HFFc6 (cell line): ENCODE measurements at regions not wholly inside any gene's neighbourhood (a gene's known extent, or its start where the extent isn't known, plus 50 kb on each side); places are given as distances from the start of the nearest gene placed in this dataset.
A peak's percentile ranks its signal among the peaks of the same experiment; 100 is the strongest.

Source experiments
- DNase-seq: peaks from one replicate; pipeline ENCODE4 v3.0.0-alpha.2; 2018
- H3K27ac Mint-ChIP-seq: 2 replicates; pipeline ENCODE4 v1.8.0; 2020; ENCODE audit warnings: mild to moderate bottlenecking, mixed read lengths
- H3K27me3 Mint-ChIP-seq: 2 replicates; pipeline ENCODE4 v1.8.0; 2021; ENCODE audit warnings: mild to moderate bottlenecking, moderate library complexity, mixed read lengths; ENCODE audit not compliant: insufficient read depth
- H3K36me3 Mint-ChIP-seq: 2 replicates; pipeline ENCODE4 v1.8.0; 2021; ENCODE audit warnings: low read depth, mixed read lengths
- H3K4me1 Mint-ChIP-seq: 2 replicates; pipeline ENCODE4 v1.8.0; 2020; ENCODE audit warnings: low read depth, mixed read lengths
- H3K4me3 Mint-ChIP-seq: 2 replicates; pipeline ENCODE4 v1.8.0; 2020; ENCODE audit warnings: mild to moderate bottlenecking, moderate library complexity, mixed read lengths
- H3K9me3 Mint-ChIP-seq: 2 replicates; pipeline ENCODE4 v1.8.0; 2020; ENCODE audit warnings: mild to moderate bottlenecking, mixed read lengths
- TF ChIP-seq, protein P1 (sequence below): fragments of 200-600 bp; sonication (generic); IDR thresholded peaks from 2 replicates; pipeline ENCODE4 v1.5.0; 2021; ENCODE audit warnings: antibody characterized with exemption, mild to moderate bottlenecking

DNA sequence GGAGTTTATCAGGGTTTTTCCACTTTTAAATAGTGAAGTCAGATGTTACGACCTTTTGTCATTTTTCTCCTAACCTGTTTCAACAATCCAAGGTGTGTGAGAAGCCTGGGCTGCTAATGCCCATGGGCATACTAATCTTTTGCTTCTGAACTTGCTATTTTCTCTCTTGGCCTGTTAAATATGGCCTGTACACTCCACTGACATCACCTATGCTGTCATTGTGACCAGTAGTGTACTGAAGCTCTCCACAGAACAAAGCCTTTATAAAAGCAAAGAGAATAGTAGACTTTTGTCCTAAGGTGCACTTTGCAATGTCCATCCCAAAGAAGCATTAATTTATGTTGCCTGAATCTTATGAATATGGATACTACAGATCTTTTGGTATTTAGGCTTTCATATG is 1490.5 kb downstream of the STIM2 start:
- no peaks in the 10 kb centered on the region for H3K9me3 Mint-ChIP-seq
- peaks cover 12% of the 10 kb centered on the region for H3K36me3 Mint-ChIP-seq
- H3K27me3 Mint-ChIP-seq = no peaks in the 10 kb centered on the region
- no peak overlapping the region for H3K4me3 Mint-ChIP-seq
- H3K27ac Mint-ChIP-seq = peak overlapping the region; percentile 48; the same call in 1 of the 2 replicates
- no peak for DNase-seq
- TF ChIP-seq, protein P1, sequence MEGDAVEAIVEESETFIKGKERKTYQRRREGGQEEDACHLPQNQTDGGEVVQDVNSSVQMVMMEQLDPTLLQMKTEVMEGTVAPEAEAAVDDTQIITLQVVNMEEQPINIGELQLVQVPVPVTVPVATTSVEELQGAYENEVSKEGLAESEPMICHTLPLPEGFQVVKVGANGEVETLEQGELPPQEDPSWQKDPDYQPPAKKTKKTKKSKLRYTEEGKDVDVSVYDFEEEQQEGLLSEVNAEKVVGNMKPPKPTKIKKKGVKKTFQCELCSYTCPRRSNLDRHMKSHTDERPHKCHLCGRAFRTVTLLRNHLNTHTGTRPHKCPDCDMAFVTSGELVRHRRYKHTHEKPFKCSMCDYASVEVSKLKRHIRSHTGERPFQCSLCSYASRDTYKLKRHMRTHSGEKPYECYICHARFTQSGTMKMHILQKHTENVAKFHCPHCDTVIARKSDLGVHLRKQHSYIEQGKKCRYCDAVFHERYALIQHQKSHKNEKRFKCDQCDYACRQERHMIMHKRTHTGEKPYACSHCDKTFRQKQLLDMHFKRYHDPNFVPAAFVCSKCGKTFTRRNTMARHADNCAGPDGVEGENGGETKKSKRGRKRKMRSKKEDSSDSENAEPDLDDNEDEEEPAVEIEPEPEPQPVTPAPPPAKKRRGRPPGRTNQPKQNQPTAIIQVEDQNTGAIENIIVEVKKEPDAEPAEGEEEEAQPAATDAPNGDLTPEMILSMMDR = no peak
- H3K4me1 Mint-ChIP-seq = peaks cover 33% of the 10 kb centered on the region

DNA sequence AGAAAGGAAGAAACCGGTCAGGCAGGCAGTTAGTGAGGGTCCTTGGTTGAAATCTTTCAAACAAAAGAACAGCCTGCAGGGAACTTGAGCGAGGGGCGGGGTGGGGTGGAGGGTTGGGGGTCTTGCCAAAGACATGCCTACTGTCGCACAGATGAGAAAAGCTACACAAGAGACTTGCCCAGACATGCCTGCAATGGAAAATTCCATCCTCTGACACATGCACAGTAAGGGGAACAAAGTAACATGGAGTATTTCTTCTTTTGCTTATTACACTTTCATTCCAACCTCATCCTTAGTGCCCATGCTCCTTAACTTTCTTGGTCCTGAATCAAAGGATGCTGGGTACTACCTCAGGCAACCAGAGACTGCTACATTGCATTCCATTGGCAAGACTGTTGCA is 1491.2 kb downstream of the STIM2 start:
- no peak for DNase-seq
- Mint-ChIP-seq H3K9me3 (no peaks in the 10 kb centered on the region), H3K4me3 (no peak overlapping the region), H3K27ac (peak overlapping the region; percentile 48), H3K27me3 (no peaks in the 10 kb centered on the region), H3K36me3 (peaks cover 12% of the 10 kb centered on the region), H3K4me1 (peaks cover 35% of the 10 kb centered on the region)
- TF ChIP-seq, protein P1 = no peak

DNA sequence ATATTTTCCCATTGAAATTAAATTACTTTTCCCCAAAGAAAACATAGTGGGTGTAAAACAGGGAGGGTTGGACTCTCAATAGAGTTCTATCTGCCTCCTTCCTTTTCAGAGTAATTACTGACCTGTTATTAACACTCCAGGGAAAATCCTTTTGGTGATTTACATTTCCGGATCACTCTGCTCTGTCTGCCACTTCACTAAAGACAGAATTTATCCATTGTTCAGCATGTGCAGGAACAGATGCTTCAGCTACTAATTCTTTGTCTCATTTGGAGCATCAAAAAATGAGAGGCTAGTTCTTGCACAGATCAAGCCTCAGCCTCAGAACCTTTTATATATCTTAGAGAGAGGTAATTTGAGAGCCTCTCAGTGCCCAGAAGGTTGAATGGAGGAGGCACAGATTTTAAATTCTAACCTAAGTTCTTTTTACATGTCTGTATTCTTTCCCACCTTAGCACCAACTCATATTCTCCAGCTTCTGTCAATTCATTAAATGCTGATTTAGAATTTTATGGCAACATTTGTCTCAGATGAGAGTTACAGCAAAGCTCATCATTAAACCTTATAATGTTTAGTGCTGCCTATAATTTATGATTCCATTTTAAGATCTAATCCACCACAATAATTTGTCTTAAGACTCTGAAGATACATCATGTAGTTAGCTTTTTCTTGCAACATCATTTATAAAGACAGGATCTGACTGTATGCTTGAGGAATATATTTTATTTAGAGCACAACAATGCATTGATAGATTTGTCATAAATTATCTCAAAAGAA is 1494.4 kb downstream of the STIM2 start:
- Mint-ChIP-seq H3K27me3 (no peaks in the 10 kb centered on the region), H3K4me3 (no peak overlapping the region), H3K36me3 (peaks cover 12% of the 10 kb centered on the region), H3K27ac (0 out of 2 replicates have a peak overlapping the region, but pooled peaks have one; percentile 13), H3K4me1 (peaks cover 48% of the 10 kb centered on the region), H3K9me3 (no peaks in the 10 kb centered on the region)
- TF ChIP-seq, protein P1 = no peak
- no peak for DNase-seq

DNA sequence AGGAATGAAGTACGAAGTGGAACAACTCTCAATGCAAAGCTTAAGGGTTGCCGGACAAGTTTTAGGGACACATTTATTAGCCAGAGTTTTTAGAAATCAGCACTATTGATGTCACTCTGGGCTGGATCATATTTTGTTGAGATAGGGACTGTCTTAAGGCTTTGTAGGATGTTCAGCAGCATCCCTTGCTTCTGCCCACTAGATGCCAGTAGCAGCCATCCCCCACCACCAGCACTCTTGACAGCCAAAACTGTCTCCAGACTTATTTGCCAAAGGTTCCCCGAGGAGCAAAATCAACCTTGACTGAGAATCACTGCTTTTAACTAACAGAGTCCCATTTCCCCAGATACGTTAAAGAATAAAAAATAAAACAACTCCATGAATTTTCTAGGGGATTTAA is 1497.3 kb downstream of the STIM2 start:
- H3K36me3 Mint-ChIP-seq = no peaks in the 10 kb centered on the region
- H3K9me3 Mint-ChIP-seq = no peaks in the 10 kb centered on the region
- H3K4me3 Mint-ChIP-seq = no peak overlapping the region; the same call in 1 of the 2 replicates
- peak overlapping the region; percentile 47; the same call in 1 of the 2 replicates for H3K27ac Mint-ChIP-seq
- TF ChIP-seq, protein P1 = peak; percentile 70
- H3K4me1 Mint-ChIP-seq = peaks cover 36% of the 10 kb centered on the region
- DNase-seq = peak; percentile 13
- no peaks in the 10 kb centered on the region for H3K27me3 Mint-ChIP-seq

DNA sequence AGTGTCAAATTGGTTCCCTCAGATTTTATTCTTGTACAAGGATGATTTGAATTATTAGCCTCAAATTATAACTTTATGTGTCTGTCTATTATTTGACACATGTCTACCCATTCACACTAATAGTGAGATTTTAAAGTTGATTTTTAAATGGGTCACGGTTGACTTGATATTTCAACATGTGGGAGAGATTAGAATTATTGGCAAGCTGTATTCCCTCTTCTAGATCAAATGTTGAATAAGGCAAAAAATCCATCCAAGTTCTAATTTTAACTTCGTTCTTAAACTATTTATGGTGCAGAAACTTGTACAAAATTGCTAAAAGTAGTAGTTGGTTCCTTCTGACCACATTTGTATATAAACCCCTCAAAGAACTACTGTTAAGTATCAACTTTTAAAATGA is 1498.0 kb downstream of the STIM2 start:
- no peak overlapping the region for H3K27ac Mint-ChIP-seq

More for the DNA sequence above, 1498.0 kb downstream of the STIM2 start:
- no peak overlapping the region for H3K4me3 Mint-ChIP-seq
- TF ChIP-seq, protein P1 = no peak
- H3K4me1 Mint-ChIP-seq = peaks cover 36% of the 10 kb centered on the region
- DNase-seq = no peak
- H3K9me3 Mint-ChIP-seq = no peaks in the 10 kb centered on the region
- no peaks in the 10 kb centered on the region for H3K36me3 Mint-ChIP-seq
- no peaks in the 10 kb centered on the region for H3K27me3 Mint-ChIP-seq
